ENCODE measurements at regions not wholly inside any gene's neighbourhood (a gene's known extent, or its start where the extent isn't known, plus 50 kb on each side); places are given as distances from the start of the nearest gene placed in this dataset.
"Not testable (repeated sequence)": the region's sequence is repeated elsewhere in the genome, so short reads cannot be mapped to it uniquely, and the experiment has no call there.

DNA sequence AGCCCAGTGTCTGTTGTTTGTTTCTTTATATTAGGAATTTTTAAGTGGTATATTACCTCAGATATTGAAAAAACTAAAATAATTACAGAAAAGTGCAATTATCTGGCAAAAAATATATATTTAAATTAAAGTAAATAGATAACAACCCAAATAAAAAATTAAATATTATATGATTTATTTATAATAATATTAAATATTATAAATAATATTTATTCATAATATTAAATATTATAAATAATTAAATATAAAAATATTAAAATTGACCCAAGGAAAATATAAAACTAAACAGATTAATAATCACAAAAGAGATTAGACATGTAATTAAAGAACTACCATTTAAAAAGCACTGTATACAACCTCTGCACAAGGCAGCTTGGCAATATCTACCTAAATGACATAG is 331.9 kb upstream of the POGK start:
- DNase-seq: no peak

DNA sequence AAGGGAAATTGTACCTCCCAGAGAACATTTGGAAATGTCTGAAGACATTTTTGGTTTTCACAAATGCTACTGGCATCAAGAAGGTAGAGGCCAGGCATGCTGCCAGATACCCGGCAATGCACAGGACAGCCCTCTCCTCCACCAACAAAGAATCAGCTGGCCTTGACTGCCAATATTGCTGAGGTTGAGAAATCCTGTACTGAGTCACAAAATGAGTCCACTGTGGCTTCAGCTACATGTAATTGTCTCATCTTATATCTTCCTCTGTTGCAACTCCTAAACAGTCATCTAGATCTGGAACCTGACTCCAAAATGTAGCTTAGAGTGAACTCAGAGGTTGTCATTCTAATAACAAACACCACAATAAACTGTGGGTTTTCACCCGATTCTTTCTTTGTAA is 327.5 kb upstream of the POGK start:
- no peak for DNase-seq

DNA sequence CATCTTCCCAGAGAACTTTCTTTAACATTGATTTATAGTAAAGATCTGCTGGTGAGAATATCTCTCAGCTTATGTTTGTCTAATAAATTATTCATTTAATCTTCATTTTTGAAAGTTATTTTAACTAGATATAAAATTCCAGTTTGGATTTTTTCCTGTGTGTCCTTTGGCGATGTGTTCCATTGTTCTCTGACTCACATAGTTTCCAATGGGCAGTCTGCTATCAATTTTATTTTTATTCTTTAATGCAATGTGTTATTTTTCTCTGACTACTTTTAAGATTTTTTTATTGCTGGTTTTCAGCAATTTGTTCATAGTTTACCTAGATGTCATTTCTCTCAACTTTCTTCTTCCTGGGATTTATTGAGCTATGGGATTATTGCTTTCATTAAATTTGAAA is 325.2 kb upstream of the POGK start:
- no peak for DNase-seq

GRCh38 chr1:166527752-166528151 is 311.5 kb upstream of the POGK start:
- no peak for DNase-seq

GRCh38 chr1:166538646-166539045 is 300.6 kb upstream of the POGK start:
- DNase-seq: no peak

DNA sequence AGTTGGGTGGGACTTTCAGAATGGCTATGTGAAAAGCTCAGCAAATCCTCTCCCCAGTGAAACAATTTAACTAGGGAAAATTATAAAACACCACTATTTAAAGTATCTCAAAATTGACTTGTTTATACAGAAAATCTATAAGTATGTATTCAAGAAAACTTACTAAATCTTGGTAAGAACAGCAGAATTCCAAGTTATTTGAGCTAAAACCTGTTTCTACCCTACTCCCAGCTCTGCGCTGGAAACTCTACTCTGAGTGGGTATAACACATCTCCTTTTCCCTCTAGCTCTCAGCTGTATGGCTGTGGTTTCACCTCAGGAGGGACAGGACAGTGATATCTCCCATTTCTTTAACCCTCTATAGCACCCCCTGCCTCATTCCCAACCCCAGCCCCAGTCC is 295.2 kb upstream of the POGK start:
- DNase-seq: no peak

GRCh38 chr1:166544561-166544960 is 294.7 kb upstream of the POGK start:
- DNase-seq: no peak

DNA sequence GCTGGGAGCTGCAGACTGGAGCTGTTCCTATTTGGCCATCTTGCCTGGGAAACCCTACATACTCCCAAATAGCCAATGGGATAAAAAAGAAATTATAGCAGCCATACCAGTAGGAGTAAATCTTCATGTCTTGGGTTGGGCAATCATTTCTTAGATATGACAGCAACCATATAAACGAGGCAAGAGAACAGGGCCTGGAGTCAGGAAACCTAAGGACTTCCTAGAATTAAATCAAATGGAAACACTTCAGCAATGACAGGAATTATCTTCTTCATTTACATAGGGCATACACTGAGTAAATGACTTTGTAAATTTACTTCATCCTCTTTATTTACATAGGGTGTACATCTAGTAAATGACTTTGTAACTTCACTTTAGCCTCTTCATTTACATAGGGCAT is 286.6 kb upstream of the POGK start:
- DNase-seq: no peak

DNA sequence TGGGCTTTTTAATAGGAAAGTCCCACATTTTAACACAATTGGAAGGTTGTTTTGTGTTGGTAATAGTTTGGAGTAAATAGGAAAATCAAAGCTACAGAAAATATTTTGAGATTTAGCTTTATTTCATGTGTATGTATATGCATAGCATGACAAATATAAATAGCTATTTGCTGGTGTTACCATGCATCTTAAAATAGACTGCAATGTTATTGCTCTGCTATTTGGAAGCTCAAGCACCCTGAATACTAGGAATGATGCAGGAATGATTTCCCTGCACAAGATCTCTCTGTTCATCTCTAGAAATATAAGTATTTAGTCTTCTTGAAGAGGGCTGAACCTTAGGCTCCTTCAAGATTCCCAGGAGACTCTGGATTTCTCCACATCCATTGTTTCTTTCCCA is 268.3 kb upstream of the POGK start:
- no peak for DNase-seq

- DNase-seq: no peak
Observed at GRCh38 chr1:166573199-166573598, 266.1 kb upstream of the POGK start.

GRCh38 chr1:166579557-166580501 is 259.4 kb upstream of the POGK start:
- no peak for DNase-seq

DNA sequence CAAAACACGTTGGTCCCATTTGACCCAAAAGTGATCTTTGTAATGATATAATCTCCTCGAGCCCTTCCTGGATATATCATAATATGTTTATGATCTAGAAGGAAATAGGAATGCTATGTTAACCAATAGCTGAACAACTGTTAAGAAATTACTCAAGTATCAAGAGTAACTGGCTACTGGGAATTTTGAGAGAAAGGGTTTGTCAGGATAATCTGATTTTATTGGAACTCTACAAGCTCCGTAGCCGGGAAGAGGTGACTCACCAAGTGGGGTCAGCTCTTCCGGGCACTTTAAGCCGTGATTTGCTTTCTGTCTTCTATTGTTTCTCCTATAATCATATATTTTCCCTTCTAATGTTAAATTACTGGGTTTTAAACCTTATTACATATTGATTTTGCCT is 250.5 kb upstream of the POGK start:
- DNase-seq: no peak

DNA sequence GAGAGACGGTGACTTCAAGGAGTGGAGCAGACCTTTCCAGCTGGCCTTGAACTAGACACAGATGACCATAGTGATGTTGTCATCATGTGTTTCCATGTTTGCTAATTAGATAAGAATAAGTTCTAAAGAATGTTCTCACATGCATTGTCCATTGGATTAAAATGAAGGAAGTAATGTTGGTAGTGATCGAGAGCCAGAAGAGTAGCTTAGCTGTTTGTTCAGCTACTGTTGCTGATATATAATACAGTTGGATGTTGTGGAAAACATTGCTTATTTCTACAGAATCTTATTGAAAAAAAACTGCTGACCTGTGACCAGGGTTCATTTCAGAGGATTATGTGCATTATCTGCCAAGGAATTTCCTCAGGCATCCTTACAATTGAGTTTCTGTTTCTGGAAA is 249.1 kb upstream of the POGK start:
- no peak for DNase-seq

DNA sequence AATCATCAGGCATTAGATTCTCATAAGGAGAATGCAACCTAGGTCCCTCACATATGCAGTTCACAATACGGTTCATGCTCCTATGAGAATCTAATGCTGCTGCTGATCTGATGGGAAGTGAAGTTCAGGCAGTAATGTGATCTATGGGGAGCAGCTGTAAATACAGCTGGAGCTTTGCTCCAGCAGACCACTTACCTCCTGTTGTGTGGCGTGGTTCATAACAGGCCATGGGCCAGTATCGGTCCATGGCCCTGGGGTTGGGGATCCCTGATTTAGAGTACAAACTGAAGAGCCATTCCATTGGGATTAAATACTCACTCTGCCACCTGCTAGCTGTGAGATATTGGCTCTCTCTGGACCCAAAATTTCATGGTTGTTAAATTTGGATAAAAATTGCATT is 244.6 kb upstream of the POGK start:
- no peak for DNase-seq

DNA sequence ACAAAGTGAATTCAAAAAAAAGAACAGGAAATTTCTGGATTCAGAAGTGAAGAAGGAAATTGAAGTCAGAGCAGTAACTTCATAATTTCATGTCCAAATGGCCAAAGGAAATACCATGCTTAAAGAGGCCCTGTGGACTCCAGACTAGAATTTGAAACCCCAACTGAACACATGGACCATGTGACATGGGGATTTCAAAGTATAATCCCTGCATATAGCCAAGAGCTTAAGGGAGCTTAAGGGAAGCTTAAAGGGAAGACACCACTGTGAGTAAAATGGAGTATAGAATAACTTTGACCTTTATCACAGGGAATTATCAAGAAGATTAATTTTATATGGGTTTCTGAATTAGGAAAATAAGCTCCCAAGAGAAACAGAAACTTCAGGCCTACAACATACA is 241.8 kb upstream of the POGK start:
- DNase-seq: no peak

DNA sequence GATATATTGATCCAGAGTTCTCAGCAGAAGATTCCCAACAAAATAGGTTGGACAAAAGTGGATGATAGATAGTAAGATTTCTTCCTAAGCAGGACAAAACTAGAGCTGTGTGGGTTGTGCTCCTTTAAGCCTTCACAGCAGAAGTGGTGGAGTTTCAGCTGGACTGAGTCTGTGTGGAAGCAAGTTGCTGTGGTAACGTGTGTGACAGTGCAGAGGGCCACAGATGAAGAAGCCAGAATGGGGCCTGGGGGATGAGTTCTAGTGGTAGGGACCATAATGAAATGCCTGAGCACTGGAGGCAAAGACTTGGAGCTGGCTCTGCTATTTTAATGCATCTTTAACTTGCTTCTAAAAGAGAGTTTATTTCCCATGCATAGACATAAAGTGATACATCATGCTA is 238.7 kb upstream of the POGK start:
- no peak for DNase-seq

DNA sequence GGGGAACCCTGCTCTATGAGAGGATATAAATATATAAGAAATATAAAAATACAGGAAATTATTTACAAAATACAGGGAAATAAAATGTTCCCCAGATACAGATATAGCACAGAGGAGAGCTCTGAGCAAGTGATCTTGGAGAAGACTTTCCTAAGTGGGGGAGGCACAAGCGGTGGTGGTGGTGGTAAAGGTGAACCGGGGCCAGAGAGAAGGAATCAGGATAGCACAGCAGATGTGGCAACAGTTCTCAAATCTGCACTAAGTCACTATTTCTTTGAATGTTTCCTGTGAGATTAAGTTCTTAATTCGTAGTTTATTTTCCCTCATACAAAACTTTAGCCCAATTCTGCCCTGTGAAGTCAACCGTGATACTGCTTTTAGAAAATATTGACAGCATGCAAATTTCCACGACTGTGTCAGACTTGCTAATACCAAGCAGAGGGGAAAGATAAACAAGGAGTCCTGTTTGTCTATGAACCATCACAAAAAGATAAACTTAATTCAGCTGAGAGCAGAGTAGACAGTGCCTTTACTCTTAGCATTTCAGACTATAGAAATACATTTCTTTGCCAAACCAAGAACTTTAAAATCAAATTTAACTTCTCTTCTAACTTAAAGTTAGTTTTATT is 237.5 kb upstream of the POGK start:
- no peak for DNase-seq

- DNase-seq: not testable (repeated sequence)
Observed at GRCh38 chr1:166602801-166603200, 236.5 kb upstream of the POGK start.

- DNase-seq: no peak
Observed at GRCh38 chr1:166603296-166603695, 236.0 kb upstream of the POGK start.

DNA sequence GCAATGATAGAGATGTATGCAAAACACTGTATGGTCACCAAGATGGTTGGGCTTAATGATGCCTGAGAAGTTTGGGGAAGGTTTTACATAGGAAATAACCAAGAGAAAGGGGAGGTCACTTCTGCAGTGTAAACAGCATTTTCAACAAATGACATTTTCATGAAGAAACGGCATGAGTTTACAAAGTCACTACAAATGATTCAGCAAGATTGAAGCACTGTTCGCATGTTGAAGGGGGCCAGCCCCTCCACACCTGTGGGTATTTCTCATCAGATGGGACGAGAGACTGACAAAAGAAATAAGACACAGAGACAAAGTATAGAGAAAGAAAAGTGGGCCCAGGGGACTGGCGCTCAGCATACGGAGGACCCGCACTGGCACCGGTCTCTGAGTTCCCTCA is 234.1 kb upstream of the POGK start:
- DNase-seq: no peak

DNA sequence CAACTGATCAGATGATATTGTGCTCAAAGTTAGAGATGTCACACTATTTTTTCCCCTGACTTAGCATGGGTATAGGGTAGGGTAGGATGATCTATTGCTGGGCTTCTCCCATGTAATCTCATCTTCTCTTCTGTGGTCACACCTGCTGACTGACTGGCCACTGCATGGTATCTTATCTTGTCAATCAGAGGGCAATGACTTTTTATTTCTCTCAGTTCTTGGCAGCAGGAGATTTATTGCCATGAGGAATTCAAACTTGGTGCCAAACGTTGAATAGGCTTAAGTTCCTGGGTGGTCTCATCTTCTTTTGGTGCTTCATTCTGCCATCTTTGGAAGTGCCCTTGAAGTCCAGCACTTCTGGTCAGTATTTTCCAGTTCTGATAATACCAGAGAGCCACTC is 226.4 kb upstream of the POGK start:
- no peak for DNase-seq

DNA sequence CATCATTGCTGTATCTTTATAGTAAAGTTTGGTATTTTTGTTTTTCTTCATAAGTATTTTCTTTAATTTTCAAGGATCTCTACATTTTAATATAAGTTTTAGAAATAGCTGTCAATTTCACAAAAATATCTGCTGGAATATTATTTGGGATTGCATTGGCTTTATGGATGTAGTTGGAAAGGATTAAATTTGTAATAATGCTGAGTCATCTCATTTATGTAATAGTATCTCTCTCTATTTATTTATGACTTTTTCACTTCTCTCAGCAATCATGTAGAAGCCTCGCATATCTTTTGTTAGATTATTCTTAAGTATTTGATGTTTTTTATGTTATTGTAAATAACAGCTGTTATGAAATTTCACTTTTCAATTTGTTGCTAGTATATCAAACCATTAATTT is 223.1 kb upstream of the POGK start:
- DNase-seq: no peak

DNA sequence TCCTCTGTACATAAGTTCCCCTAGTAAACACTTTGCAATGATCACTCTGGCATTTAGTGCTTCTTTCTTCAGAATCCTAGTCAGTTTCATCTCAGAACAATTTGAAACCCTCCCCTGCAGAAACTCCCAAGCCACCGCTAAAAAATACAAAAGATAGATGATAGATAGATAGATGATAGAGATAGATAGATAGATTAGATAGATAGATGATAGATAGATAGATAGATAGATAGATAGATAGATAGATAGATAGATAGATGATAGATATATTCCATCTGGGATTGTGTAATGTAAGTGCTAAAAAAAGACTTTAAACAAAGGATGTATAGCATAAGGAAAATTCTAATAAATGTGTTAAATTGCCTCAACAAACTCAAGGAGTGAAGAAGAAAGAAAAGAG is 212.6 kb upstream of the POGK start:
- no peak for DNase-seq

DNA sequence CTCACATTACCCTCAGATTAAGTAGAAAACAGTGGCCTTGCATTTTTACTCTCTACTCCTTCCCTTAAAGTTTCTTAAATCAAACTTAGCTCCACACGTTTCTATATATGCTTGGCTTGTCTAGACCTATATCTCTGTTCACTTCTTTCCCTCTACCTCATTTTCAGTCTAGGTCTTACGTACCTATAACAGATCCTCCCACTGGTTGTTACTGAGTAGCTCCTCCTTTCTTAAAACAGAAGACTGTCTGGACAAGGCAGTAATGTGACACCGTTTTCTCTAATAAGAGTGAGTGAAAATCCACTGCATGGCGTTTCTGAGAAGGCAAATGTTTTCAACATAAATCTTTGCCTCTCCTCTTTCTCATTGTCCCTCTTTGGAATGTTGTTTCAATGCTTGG is 211.7 kb upstream of the POGK start:
- no peak for DNase-seq

DNA sequence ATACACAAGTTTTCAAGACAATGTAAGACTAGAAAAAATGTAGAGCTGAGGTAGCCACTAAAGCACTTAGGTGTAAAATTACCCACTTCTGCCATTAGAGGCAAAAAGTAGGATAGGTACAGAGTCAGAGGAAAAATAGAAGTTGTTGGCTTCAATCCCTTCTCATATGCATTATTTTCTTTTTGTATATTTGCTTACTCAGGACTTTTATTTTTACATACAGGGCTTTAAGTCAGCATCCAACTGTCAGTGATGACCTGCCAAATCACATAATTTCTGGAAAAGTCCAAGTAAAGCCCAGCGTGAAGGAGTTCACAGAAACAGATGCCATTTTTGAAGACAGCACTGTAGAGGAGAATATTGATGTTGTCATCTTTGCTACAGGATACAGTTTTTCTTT is 211.0 kb upstream of the POGK start:
- DNase-seq: no peak
